ENCODE measurements at regions not wholly inside any gene's neighbourhood (a gene's known extent, or its start where the extent isn't known, plus 50 kb on each side); places are given as distances from the start of the nearest gene placed in this dataset.

DNA sequence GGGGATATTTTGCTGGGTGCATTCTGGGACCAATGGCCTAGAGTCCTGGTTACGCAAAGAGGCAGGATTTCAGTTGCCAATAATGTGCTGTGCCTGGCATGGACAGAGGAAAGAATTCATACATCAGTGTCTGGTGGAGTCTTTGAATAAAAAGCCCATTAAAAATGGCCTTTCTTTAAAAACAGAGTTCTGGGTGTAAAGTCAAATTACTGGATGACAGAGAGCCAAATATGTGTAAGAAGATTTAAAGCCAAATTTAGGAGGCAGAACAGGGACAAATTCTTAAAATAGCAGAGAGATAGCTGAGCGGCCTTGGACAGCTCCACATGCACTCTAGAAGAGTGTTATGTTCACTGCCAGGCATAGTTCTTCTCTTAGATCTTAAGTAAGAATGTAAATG is 60.8 kb upstream of the MEOX2 start:
- no peaks in the 10 kb centered on the region for H3K4me1 ChIP-seq (replicated peaks in 1 of 2; ENCODE audit: control insufficient read depth in 2 of 2, insufficient read depth in 2 of 2, low read length in 2 of 2)
- no peaks in the 10 kb centered on the region for H3K79me2 ChIP-seq (ENCODE audit: control insufficient read depth, insufficient read depth, low read length)
- DNase-seq (ENCODE audit: extremely low read depth in 1 of 4, low spot score in 3 of 4): no peak
- ATAC-seq: no peak
- H3K36me3 ChIP-seq (ENCODE audit: control insufficient read depth, insufficient read depth, low read length): no peaks in the 10 kb centered on the region
- intact Hi-C loops (cut with micrococcal nuclease) (no loop called here), in situ Hi-C loops (cut with MboI) (no loop called here)
- no peaks in the 10 kb centered on the region for H4K20me1 ChIP-seq (replicated peaks; ENCODE audit: control insufficient read depth, insufficient read depth, low read length)
- CTCF ChIA-PET (ENCODE audit: low intra/inter-chr PET ratio): no interaction called here
- H3K9ac ChIP-seq (ENCODE audit: insufficient read depth in 1 of 2, low read depth in 2 of 2, low read length in 2 of 2): no peak overlapping the region
- H3K4me3 ChIP-seq: no peak overlapping the region
- no peaks in the 10 kb centered on the region for H3K9me3 ChIP-seq (replicated peaks; ENCODE audit: control insufficient read depth, insufficient read depth, low read depth, low read length)
- FAIRE-seq: no peak
- TF ChIP-seq MITF (IDR thresholded peaks at IDR 0.05): no peak
- H3K9me1 ChIP-seq (ENCODE audit: control insufficient read depth, insufficient read depth, low read length): no peaks in the 10 kb centered on the region
- BruUV-seq (replicated peaks): no TSS peak
- POLR2A ChIA-PET: no interaction called here
- no peaks in the 10 kb centered on the region for H3K27me3 ChIP-seq (ENCODE audit: control insufficient read depth in 2 of 2, insufficient read depth in 2 of 2, low read length in 2 of 2)
- H3K4me2 ChIP-seq (ENCODE audit: insufficient read depth, low read length): no peak overlapping the region
- 13% methylated on average over 2 of the region's 2 CpGs for WGBS (ENCODE audit: insufficient coverage, low coverage, missing lambda C conversion rate)
- H3K27ac ChIP-seq (ENCODE audit: extremely low read depth, low read depth, low read length): no peak overlapping the region
- no peak overlapping the region for H2AFZ ChIP-seq (ENCODE audit: low read depth, low read length)

GRCh38 chr7:15743926-15744480 is 57.5 kb upstream of the MEOX2 start:
- ChIA-PET POLR2A (no interaction called here), CTCF (ENCODE audit: low intra/inter-chr PET ratio) (no interaction called here)
- Histone ChIP-seq H3K27me3 (ENCODE audit: control insufficient read depth in 2 of 2, insufficient read depth in 2 of 2, low read length in 2 of 2) (no peaks in the 10 kb centered on the region), H3K9me3 (replicated peaks; ENCODE audit: control insufficient read depth, insufficient read depth, low read depth, low read length) (no peaks in the 10 kb centered on the region), H3K27ac (ENCODE audit: extremely low read depth, low read depth, low read length) (no peak overlapping the region), H3K79me2 (ENCODE audit: control insufficient read depth, insufficient read depth, low read length) (no peaks in the 10 kb centered on the region), H3K4me3 (no peak overlapping the region), H2AFZ (ENCODE audit: low read depth, low read length) (no peak overlapping the region), H3K9me1 (ENCODE audit: control insufficient read depth, insufficient read depth, low read length) (no peaks in the 10 kb centered on the region), H3K9ac (ENCODE audit: insufficient read depth in 1 of 2, low read depth in 2 of 2, low read length in 2 of 2) (no peak overlapping the region), H3K4me2 (ENCODE audit: insufficient read depth, low read length) (no peak overlapping the region), H3K4me1 (replicated peaks in 1 of 2; ENCODE audit: control insufficient read depth in 2 of 2, insufficient read depth in 2 of 2, low read length in 2 of 2) (no peaks in the 10 kb centered on the region), H4K20me1 (replicated peaks; ENCODE audit: control insufficient read depth, insufficient read depth, low read length) (no peaks in the 10 kb centered on the region), H3K36me3 (ENCODE audit: control insufficient read depth, insufficient read depth, low read length) (no peaks in the 10 kb centered on the region)
- no TSS peak for BruUV-seq (replicated peaks)
- FAIRE-seq (no peak), ATAC-seq (no peak), DNase-seq (ENCODE audit: extremely low read depth in 1 of 4, low spot score in 3 of 4) (no peak)
- 0% methylated on average over 2 of the region's 3 CpGs for WGBS (ENCODE audit: insufficient coverage, low coverage, missing lambda C conversion rate)
- TF ChIP-seq CCNT2 (IDR thresholded peaks at IDR 0.05; ENCODE audit: borderline replicate concordance, extremely low read depth, insufficient read length, low read depth, low read length) (no peak), ZNF561 (CRISPR knock-in tag; conservative IDR thresholded peaks at IDR 0.05) (no peak), TCF3 (CRISPR knock-in tag; IDR thresholded peaks at IDR 0.05) (no peak), CREB3L1 (IDR thresholded peaks at IDR 0.05; ENCODE audit: borderline replicate concordance, low read depth) (no peak), FOXK2 (conservative IDR thresholded peaks at IDR 0.05 in 1 of 2, IDR thresholded peaks at IDR 0.05 in 1 of 2; ENCODE audit: low read depth in 2 of 2) (no peak), ZNF717 (CRISPR knock-in tag; IDR thresholded peaks at IDR 0.05) (no peak), SREBF1 (IDR thresholded peaks at IDR 0.05; ENCODE audit: borderline replicate concordance, low read depth, low read length) (no peak), ZNF23 (CRISPR knock-in tag; IDR thresholded peaks at IDR 0.05) (no peak), ZNF583 (CRISPR knock-in tag; IDR thresholded peaks at IDR 0.05) (no peak)
- TF ChIP-seq, protein P1, sequence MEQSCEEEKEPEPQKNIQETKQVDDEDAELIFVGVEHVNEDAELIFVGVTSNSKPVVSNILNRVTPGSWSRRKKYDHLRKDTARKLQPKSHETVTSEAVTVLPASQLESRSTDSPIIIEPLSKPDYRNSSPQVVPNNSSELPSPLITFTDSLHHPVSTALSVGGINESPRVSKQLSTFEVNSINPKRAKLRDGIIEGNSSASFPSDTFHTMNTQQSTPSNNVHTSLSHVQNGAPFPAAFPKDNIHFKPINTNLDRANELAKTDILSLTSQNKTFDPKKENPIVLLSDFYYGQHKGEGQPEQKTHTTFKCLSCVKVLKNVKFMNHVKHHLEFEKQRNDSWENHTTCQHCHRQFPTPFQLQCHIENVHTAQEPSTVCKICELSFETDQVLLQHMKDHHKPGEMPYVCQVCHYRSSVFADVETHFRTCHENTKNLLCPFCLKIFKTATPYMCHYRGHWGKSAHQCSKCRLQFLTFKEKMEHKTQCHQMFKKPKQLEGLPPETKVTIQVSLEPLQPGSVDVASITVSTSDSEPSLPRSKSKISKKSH (CRISPR knock-in tag; IDR thresholded peaks at IDR 0.05): no peak
- in situ Hi-C loops (cut with MboI): no loop called here
- intact Hi-C loops (cut with micrococcal nuclease): no loop called here
